Neural cell (in vitro differentiated cells): ENCODE measurements at regions not wholly inside any gene's neighbourhood (a gene's known extent, or its start where the extent isn't known, plus 50 kb on each side); places are given as distances from the start of the nearest gene placed in this dataset.

Experiments
- POLR2AphosphoS5 ChIP-seq: IDR thresholded peaks from 2 replicates; pipeline ENCODE4 v1.6.1; 2012
- TAF1 ChIP-seq: IDR thresholded peaks from 2 replicates; pipeline ENCODE4 v1.6.1; 2012; ENCODE audit warnings: low read depth
- TF ChIP-seq, protein P1 (sequence below): fragments of 450-650 bp; IDR thresholded peaks from 2 replicates; pipeline ENCODE4 v1.5.1; 2014; ENCODE audit warnings: antibody characterized with exemption, mild to moderate bottlenecking, moderate library complexity; ENCODE audit not compliant: poor library complexity, severe bottlenecking

- TF ChIP-seq, protein P1, sequence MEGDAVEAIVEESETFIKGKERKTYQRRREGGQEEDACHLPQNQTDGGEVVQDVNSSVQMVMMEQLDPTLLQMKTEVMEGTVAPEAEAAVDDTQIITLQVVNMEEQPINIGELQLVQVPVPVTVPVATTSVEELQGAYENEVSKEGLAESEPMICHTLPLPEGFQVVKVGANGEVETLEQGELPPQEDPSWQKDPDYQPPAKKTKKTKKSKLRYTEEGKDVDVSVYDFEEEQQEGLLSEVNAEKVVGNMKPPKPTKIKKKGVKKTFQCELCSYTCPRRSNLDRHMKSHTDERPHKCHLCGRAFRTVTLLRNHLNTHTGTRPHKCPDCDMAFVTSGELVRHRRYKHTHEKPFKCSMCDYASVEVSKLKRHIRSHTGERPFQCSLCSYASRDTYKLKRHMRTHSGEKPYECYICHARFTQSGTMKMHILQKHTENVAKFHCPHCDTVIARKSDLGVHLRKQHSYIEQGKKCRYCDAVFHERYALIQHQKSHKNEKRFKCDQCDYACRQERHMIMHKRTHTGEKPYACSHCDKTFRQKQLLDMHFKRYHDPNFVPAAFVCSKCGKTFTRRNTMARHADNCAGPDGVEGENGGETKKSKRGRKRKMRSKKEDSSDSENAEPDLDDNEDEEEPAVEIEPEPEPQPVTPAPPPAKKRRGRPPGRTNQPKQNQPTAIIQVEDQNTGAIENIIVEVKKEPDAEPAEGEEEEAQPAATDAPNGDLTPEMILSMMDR = no peak
- no peak for TF ChIP-seq POLR2AphosphoS5
- TF ChIP-seq TAF1 = no peak
Observed at GRCh38 chr5:124619121-124619520, 127.3 kb downstream of the ZNF608 start.
